ENCODE measurements at regions not wholly inside any gene's neighbourhood (a gene's known extent, or its start where the extent isn't known, plus 50 kb on each side); places are given as distances from the start of the nearest gene placed in this dataset.

DNA sequence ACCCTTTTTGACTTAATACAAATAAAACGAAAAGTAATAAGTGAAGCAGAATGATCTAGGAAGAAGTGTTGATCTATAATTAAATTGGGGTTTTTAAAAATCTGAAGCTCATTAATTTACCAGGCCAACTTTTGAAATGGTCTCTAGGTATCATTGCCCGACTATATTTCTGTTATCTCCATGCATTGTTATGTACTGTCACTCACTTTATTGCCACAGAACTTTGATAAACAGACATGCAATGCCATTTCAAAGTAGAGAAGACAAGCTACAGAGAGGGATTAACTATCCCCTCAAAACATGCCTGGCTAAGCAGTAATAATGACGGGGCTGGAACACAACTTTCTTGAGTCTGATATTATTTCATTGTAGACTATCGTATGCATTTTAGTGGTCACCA, 147.6 kb upstream of the ITGA4 start:
- ChIA-PET POLR2A (no interaction called here), CTCF (no interaction called here)
- H3K27ac ChIP-seq (ENCODE audit: low read depth, low read length): no peak overlapping the region
- DNase-seq (ENCODE audit: low read depth, low spot score): no peak
- H3K4me3 ChIP-seq (ENCODE audit: low read depth, low read length): no peak overlapping the region
- TF ChIP-seq, protein P1, sequence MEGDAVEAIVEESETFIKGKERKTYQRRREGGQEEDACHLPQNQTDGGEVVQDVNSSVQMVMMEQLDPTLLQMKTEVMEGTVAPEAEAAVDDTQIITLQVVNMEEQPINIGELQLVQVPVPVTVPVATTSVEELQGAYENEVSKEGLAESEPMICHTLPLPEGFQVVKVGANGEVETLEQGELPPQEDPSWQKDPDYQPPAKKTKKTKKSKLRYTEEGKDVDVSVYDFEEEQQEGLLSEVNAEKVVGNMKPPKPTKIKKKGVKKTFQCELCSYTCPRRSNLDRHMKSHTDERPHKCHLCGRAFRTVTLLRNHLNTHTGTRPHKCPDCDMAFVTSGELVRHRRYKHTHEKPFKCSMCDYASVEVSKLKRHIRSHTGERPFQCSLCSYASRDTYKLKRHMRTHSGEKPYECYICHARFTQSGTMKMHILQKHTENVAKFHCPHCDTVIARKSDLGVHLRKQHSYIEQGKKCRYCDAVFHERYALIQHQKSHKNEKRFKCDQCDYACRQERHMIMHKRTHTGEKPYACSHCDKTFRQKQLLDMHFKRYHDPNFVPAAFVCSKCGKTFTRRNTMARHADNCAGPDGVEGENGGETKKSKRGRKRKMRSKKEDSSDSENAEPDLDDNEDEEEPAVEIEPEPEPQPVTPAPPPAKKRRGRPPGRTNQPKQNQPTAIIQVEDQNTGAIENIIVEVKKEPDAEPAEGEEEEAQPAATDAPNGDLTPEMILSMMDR (IDR thresholded peaks at IDR 0.05; ENCODE audit: low read depth, low read length): no peak
- H3K9me3 ChIP-seq (ENCODE audit: control insufficient read depth, insufficient read depth, low read length): no peaks in the 10 kb centered on the region
- no peaks in the 10 kb centered on the region for H3K27me3 ChIP-seq (ENCODE audit: control insufficient read depth, insufficient read depth, low read length)

DNA sequence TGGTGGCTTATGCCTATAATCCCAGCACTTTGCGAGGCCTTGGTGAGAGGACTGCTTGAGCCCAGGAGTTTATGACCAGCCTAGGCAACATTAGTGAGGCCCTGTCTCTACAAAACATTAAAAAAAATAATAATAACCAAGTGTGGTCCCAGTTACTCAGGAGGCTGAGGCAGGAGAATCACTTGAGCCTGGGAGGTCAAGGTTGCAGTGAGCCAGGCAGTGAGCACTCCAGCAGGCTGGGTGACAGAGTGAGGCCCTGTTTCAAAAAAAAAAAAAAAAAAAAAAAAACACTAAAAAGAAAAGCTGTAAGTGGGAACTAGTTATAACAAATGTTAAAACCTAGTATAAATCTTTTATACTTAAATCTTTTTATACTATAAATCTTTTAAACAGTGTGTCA, 146.2 kb upstream of the ITGA4 start:
- H3K9me3 ChIP-seq (ENCODE audit: control insufficient read depth, insufficient read depth, low read length): no peaks in the 10 kb centered on the region
- CTCF ChIA-PET: interaction anchor here (0.6 to 0.7 kb wide), 3 partner anchors 10 to 156 kb away, joined by 3 to 4 read pairs (median 3); no protein-coding TSS in a partner anchor
- H3K4me3 ChIP-seq (ENCODE audit: low read depth, low read length): no peak overlapping the region
- no peak overlapping the region for H3K27ac ChIP-seq (ENCODE audit: low read depth, low read length)
- no peaks in the 10 kb centered on the region for H3K27me3 ChIP-seq (ENCODE audit: control insufficient read depth, insufficient read depth, low read length)
- DNase-seq (ENCODE audit: low read depth, low spot score): no peak
- TF ChIP-seq, protein P1 (IDR thresholded peaks at IDR 0.05; ENCODE audit: low read depth, low read length): no peak
- POLR2A ChIA-PET: no interaction called here

DNA sequence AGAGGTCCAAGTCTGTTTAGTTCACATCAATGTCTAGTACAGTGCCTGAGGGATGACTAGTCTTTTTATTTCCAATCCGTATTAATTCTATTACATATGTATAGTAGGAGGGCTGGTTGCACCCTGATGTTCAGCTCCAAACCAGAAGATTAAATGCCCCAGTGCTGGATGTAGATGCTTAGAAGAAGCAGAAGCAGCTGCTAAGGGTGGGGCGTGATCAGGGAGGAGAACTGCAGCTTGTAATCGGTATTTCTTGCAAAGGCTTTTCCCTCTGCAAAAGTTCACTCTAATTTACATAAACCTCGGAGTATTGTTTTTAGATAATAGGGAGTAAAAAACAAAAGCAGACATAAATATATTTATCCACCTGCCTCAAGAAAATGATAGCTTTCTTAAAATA, 145.3 kb upstream of the ITGA4 start:
- TF ChIP-seq, protein P1 (IDR thresholded peaks at IDR 0.05; ENCODE audit: low read depth, low read length): no peak
- H3K27ac ChIP-seq (ENCODE audit: low read depth, low read length): no peak overlapping the region
- no peaks in the 10 kb centered on the region for H3K9me3 ChIP-seq (ENCODE audit: control insufficient read depth, insufficient read depth, low read length)
- no peak overlapping the region for H3K4me3 ChIP-seq (ENCODE audit: low read depth, low read length)
- H3K27me3 ChIP-seq (ENCODE audit: control insufficient read depth, insufficient read depth, low read length): no peaks in the 10 kb centered on the region
- POLR2A ChIA-PET: no interaction called here
- CTCF ChIA-PET: no interaction called here
- DNase-seq (ENCODE audit: low read depth, low spot score): no peak

DNA sequence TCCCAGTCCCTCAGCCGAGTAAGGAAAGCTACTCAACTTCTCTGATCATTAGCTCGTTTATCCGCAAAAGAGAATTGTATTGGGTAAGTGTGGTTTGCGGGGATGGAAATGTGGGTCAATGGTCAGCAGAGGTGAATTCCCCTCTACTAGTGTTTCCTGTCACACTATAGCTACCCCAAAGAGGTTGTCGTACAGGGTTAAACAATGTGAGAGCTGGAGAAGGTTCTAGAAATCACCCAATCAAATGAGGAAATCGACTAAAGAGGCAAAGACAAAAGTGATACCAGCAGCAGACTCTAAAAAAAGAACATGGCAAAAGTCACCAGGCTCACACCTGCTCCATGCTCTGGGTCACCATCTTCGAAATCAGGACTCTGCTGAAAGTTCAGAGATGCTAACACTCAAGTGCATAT, 144.7 kb upstream of the ITGA4 start:
- CTCF ChIA-PET: no interaction called here

DNA sequence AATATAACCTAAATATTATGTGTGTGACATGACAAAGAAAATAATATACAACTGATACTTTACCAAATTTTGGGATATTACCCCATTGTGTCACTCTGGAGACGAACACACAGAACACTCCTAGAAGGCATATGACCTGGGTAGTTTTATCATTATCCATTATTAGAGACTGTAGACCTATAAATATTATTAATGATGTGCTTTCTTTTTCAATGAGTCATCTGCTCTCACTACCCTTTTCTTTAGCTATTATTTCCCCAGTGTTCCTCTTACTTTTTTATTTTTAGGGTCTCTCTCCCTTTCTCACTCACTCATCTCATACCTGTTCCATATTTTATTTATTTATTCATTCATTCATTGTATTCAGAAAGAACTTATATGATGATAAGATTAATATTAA, 143.3 kb upstream of the ITGA4 start:
- TF ChIP-seq, protein P1 (IDR thresholded peaks at IDR 0.05; ENCODE audit: low read depth, low read length): no peak
- Histone ChIP-seq H3K27ac (ENCODE audit: low read depth, low read length) (no peak overlapping the region), H3K4me3 (ENCODE audit: low read depth, low read length) (no peak overlapping the region), H3K27me3 (ENCODE audit: control insufficient read depth, insufficient read depth, low read length) (no peaks in the 10 kb centered on the region), H3K9me3 (ENCODE audit: control insufficient read depth, insufficient read depth, low read length) (no peaks in the 10 kb centered on the region)
- ChIA-PET POLR2A (no interaction called here), CTCF (no interaction called here)
- DNase-seq (ENCODE audit: low read depth, low spot score): no peak

More for the DNA sequence above, 144.7 kb upstream of the ITGA4 start:
- H3K27me3 ChIP-seq (ENCODE audit: control insufficient read depth, insufficient read depth, low read length): no peaks in the 10 kb centered on the region
- no peak overlapping the region for H3K4me3 ChIP-seq (ENCODE audit: low read depth, low read length)
- no peak for DNase-seq (ENCODE audit: low read depth, low spot score)
- H3K27ac ChIP-seq (ENCODE audit: low read depth, low read length): no peak overlapping the region
- no peaks in the 10 kb centered on the region for H3K9me3 ChIP-seq (ENCODE audit: control insufficient read depth, insufficient read depth, low read length)
- TF ChIP-seq, protein P1 (IDR thresholded peaks at IDR 0.05; ENCODE audit: low read depth, low read length): no peak
- POLR2A ChIA-PET: no interaction called here
